HG03520 (cell line): ENCODE measurements at regions not wholly inside any gene's neighbourhood (a gene's known extent, or its start where the extent isn't known, plus 50 kb on each side); places are given as distances from the start of the nearest gene placed in this dataset.
"Not testable (repeated sequence)": the region's sequence is repeated elsewhere in the genome, so short reads cannot be mapped to it uniquely, and the experiment has no call there.

Source experiments
- ATAC-seq: cut with Tn5 transposase; IDR thresholded peaks from one replicate; pipeline ENCODE4 v1.9.1; 2021; ENCODE audit warnings: mild to moderate bottlenecking, moderate library complexity; ENCODE audit not compliant: unreplicated experiment

GRCh38 chr17:72563952-72564351 lies 443.1 kb downstream of the SOX9 start:
- no peak for ATAC-seq

- ATAC-seq, result no peak
Observed at GRCh38 chr17:72565006-72565405, 444.2 kb downstream of the SOX9 start.

GRCh38 chr17:72565758-72566157 lies 444.9 kb downstream of the SOX9 start:
- no peak for ATAC-seq

GRCh38 chr17:72566671-72567484 lies 446.1 kb downstream of the SOX9 start:
- no peak for ATAC-seq

- no peak for ATAC-seq
Observed at GRCh38 chr17:72567774-72568173, 447.0 kb downstream of the SOX9 start.

GRCh38 chr17:72569148-72569946 lies 448.5 kb downstream of the SOX9 start:
- ATAC-seq, result no peak

GRCh38 chr17:72571813-72572396 lies 451.1 kb downstream of the SOX9 start:
- ATAC-seq, result no peak

GRCh38 chr17:72572604-72573491 lies 452.0 kb downstream of the SOX9 start:
- no peak for ATAC-seq

GRCh38 chr17:72573492-72573801 lies 452.6 kb downstream of the SOX9 start:
- not testable (repeated sequence) for ATAC-seq

GRCh38 chr17:72574675-72575510 lies 454.1 kb downstream of the SOX9 start:
- no peak for ATAC-seq

- ATAC-seq, result no peak
Observed at GRCh38 chr17:72575542-72576233, 454.9 kb downstream of the SOX9 start.

GRCh38 chr17:72576289-72576759 lies 455.5 kb downstream of the SOX9 start:
- ATAC-seq, result no peak

GRCh38 chr17:72578817-72579470 lies 458.1 kb downstream of the SOX9 start:
- ATAC-seq, result no peak

- ATAC-seq, result no peak
Observed at GRCh38 chr17:72579990-72580320, 459.1 kb downstream of the SOX9 start.

GRCh38 chr17:72580321-72581127 lies 459.7 kb downstream of the SOX9 start:
- ATAC-seq, result no peak

GRCh38 chr17:72587156-72587555 lies 466.3 kb downstream of the SOX9 start:
- ATAC-seq, result no peak

- ATAC-seq, result no peak
Observed at GRCh38 chr17:72587773-72588511, 467.1 kb downstream of the SOX9 start.
